ENCODE measurements at regions not wholly inside any gene's neighbourhood (a gene's known extent, or its start where the extent isn't known, plus 50 kb on each side); places are given as distances from the start of the nearest gene placed in this dataset.

- no peak for DNase-seq
- peaks cover 8 to 49% (median 11%) of the 10 kb centered on the region in 5 donors for H3K9me3 Mint-ChIP-seq
- H3K4me1 ChIP-seq (ENCODE audit: insufficient read depth, low read length), result no peaks in the 10 kb centered on the region
- H3K27ac ChIP-seq (ENCODE audit: low read depth, low read length), result no peak overlapping the region
- no peak overlapping the region for H3K4me3 ChIP-seq (ENCODE audit: low read length)
- no peak overlapping the region for H3K4me3 Mint-ChIP-seq
- no peak overlapping the region for H3K27ac Mint-ChIP-seq
- no peaks in the 10 kb centered on the region for H3K9me3 ChIP-seq (ENCODE audit: low read length)
- no peaks in the 10 kb centered on the region for H3K4me1 Mint-ChIP-seq
- H3K36me3 ChIP-seq (ENCODE audit: insufficient read depth, low read length), result no peaks in the 10 kb centered on the region
- no peaks in the 10 kb centered on the region for H3K27me3 Mint-ChIP-seq
- POLR2A ChIA-PET, result no interaction called here
- peaks cover 0 to 2% (median 0%) of the 10 kb centered on the region in 3 donors for H3K36me3 Mint-ChIP-seq
- no peaks in the 10 kb centered on the region for H3K27me3 ChIP-seq (ENCODE audit: insufficient read depth, low read length, poor library complexity, severe bottlenecking)
- CTCF ChIA-PET, result no interaction called here
These were observed 1460.6 kb upstream of the PCDH7 start for GRCh38 chr4:29259556-29259955.

- Mint-ChIP-seq H3K36me3 (peaks cover 0 to 2% (median 0%) of the 10 kb centered on the region in 3 donors), H3K9me3 (peaks cover 0 to 40% (median 10%) of the 10 kb centered on the region in 5 donors)
These were observed 1457.2 kb upstream of the PCDH7 start for GRCh38 chr4:29262986-29263385.

GRCh38 chr4:29276150-29276549 is 1444.0 kb upstream of the PCDH7 start:
- Mint-ChIP-seq H3K9me3 (peaks cover 0 to 27% (median 12%) of the 10 kb centered on the region in 5 donors), H3K4me3 (no peak overlapping the region), H3K27ac (no peak overlapping the region), H3K36me3 (no peaks in the 10 kb centered on the region), H3K4me1 (no peaks in the 10 kb centered on the region), H3K27me3 (no peaks in the 10 kb centered on the region)
- Histone ChIP-seq H3K27me3 (ENCODE audit: insufficient read depth, low read length, poor library complexity, severe bottlenecking) (no peaks in the 10 kb centered on the region), H3K4me1 (ENCODE audit: insufficient read depth, low read length) (no peaks in the 10 kb centered on the region), H3K4me3 (ENCODE audit: low read length) (no peak overlapping the region), H3K9me3 (ENCODE audit: low read length) (no peaks in the 10 kb centered on the region), H3K27ac (ENCODE audit: low read depth, low read length) (no peak overlapping the region), H3K36me3 (ENCODE audit: insufficient read depth, low read length) (no peaks in the 10 kb centered on the region)
- CTCF ChIA-PET, result no interaction called here
- no peak for DNase-seq
- POLR2A ChIA-PET, result no interaction called here

More at GRCh38 chr4:29262986-29263385, 1457.2 kb upstream of the PCDH7 start:
- Histone ChIP-seq H3K36me3 (ENCODE audit: insufficient read depth, low read length) (no peaks in the 10 kb centered on the region), H3K27ac (ENCODE audit: low read depth, low read length) (no peak overlapping the region), H3K9me3 (ENCODE audit: low read length) (no peaks in the 10 kb centered on the region), H3K4me1 (ENCODE audit: insufficient read depth, low read length) (no peaks in the 10 kb centered on the region), H3K27me3 (ENCODE audit: insufficient read depth, low read length, poor library complexity, severe bottlenecking) (no peaks in the 10 kb centered on the region), H3K4me3 (ENCODE audit: low read length) (no peak overlapping the region)
- no peaks in the 10 kb centered on the region for H3K4me1 Mint-ChIP-seq
- DNase-seq, result no peak
- POLR2A ChIA-PET, result no interaction called here
- H3K27me3 Mint-ChIP-seq, result no peaks in the 10 kb centered on the region
- CTCF ChIA-PET, result no interaction called here
- H3K27ac Mint-ChIP-seq, result no peak overlapping the region
- no peak overlapping the region for H3K4me3 Mint-ChIP-seq

DNA sequence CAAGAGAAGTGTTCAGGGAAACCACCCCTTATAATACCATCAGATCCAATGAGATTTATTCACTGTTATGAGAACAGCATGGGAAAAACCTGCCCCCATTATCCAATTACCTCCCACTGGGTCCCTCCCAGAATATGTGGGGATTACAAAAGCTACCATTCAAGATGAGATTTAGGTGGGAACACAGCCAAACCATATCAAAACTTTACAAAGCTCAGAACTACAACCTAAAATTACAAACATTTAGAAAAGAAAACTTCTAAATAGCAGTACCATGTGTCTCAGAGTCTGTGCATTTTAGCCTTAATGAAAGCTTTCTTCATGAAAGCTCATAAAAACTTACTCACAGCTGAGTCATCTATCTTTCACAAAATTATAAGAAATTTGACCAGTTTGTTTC is 1442.8 kb upstream of the PCDH7 start:
- POLR2A ChIA-PET, result no interaction called here
- Histone ChIP-seq H3K4me3 (ENCODE audit: low read length) (no peak overlapping the region), H3K9me3 (ENCODE audit: low read length) (no peaks in the 10 kb centered on the region), H3K4me1 (ENCODE audit: insufficient read depth, low read length) (no peaks in the 10 kb centered on the region), H3K27ac (ENCODE audit: low read depth, low read length) (no peak overlapping the region), H3K27me3 (ENCODE audit: insufficient read depth, low read length, poor library complexity, severe bottlenecking) (no peaks in the 10 kb centered on the region), H3K36me3 (ENCODE audit: insufficient read depth, low read length) (no peaks in the 10 kb centered on the region)
- H3K36me3 Mint-ChIP-seq, result no peaks in the 10 kb centered on the region
- CTCF ChIA-PET, result no interaction called here
- H3K27ac Mint-ChIP-seq, result no peak overlapping the region
- H3K27me3 Mint-ChIP-seq, result no peaks in the 10 kb centered on the region
- no peaks in the 10 kb centered on the region for H3K4me1 Mint-ChIP-seq
- H3K4me3 Mint-ChIP-seq, result no peak overlapping the region
- peaks cover under 1 to 23% (median 13%) of the 10 kb centered on the region in 5 donors for H3K9me3 Mint-ChIP-seq
- no peak for DNase-seq

DNA sequence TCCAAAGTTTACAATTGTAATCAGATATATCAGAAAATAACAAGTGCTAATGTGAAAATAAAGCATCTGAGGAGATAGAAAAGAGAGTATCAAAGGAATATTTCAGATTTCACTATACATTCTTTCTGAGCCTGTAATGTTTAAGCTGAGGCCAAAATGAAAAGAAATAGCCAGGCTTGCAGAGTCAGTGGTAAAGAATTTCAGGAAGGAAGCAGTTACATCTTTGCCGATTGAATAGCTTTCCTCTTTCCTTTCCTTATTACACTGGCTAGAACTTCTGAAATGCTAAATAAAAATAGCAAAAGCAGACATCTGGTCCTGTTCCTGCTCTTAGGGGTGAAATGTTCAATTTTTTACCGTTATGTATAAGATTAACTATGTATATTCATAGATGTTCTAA is 1441.6 kb upstream of the PCDH7 start:
- ChIA-PET POLR2A (no interaction called here), CTCF (no interaction called here)
- H3K4me1 ChIP-seq (ENCODE audit: insufficient read depth, low read length), result no peaks in the 10 kb centered on the region
- no peak overlapping the region for H3K4me3 Mint-ChIP-seq
- H3K9me3 Mint-ChIP-seq, result peaks cover 2 to 24% (median 11%) of the 10 kb centered on the region in 5 donors
- no peak overlapping the region for H3K27ac ChIP-seq (ENCODE audit: low read depth, low read length)
- no peak overlapping the region for H3K27ac Mint-ChIP-seq
- H3K27me3 ChIP-seq (ENCODE audit: insufficient read depth, low read length, poor library complexity, severe bottlenecking), result no peaks in the 10 kb centered on the region
- DNase-seq, result no peak
- H3K9me3 ChIP-seq (ENCODE audit: low read length), result no peaks in the 10 kb centered on the region
- H3K4me1 Mint-ChIP-seq, result no peaks in the 10 kb centered on the region
- no peaks in the 10 kb centered on the region for H3K36me3 Mint-ChIP-seq
- no peak overlapping the region for H3K4me3 ChIP-seq (ENCODE audit: low read length)
- no peaks in the 10 kb centered on the region for H3K36me3 ChIP-seq (ENCODE audit: insufficient read depth, low read length)
- H3K27me3 Mint-ChIP-seq, result no peaks in the 10 kb centered on the region

DNA sequence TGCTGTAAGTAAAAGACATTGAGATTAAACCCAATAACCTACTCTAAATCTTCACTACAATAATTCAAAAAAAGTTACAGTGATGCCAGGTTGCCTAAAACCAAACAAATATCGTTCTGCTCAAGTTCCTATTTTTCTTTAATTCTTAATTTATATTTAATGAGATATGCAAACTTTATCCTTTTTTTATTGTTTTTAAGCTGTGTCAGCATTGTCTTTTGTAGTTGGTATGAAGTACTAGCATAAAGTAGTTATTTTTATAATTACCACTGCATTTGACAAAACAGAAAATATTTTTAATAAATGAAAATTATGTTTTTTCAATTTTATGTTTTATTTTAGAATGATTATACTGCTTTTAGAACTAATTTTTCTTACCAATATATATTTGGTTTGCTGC is 1431.1 kb upstream of the PCDH7 start:
- H3K27me3 ChIP-seq (ENCODE audit: insufficient read depth, low read length, poor library complexity, severe bottlenecking), result no peaks in the 10 kb centered on the region
- H3K9me3 ChIP-seq (ENCODE audit: low read length), result no peaks in the 10 kb centered on the region
- H3K36me3 ChIP-seq (ENCODE audit: insufficient read depth, low read length), result no peaks in the 10 kb centered on the region
- H3K27me3 Mint-ChIP-seq, result no peaks in the 10 kb centered on the region
- no peaks in the 10 kb centered on the region for H3K36me3 Mint-ChIP-seq
- peaks cover 0 to 17% (median 6%) of the 10 kb centered on the region in 5 donors for H3K9me3 Mint-ChIP-seq
- no peak overlapping the region for H3K27ac Mint-ChIP-seq
- no peaks in the 10 kb centered on the region for H3K4me1 Mint-ChIP-seq
- H3K4me1 ChIP-seq (ENCODE audit: insufficient read depth, low read length), result no peaks in the 10 kb centered on the region
- no peak overlapping the region for H3K4me3 Mint-ChIP-seq
- POLR2A ChIA-PET, result no interaction called here
- CTCF ChIA-PET, result no interaction called here
- no peak overlapping the region for H3K4me3 ChIP-seq (ENCODE audit: low read length)
- H3K27ac ChIP-seq (ENCODE audit: low read depth, low read length), result no peak overlapping the region
- DNase-seq, result no peak

GRCh38 chr4:29295280-29295679 is 1424.9 kb upstream of the PCDH7 start:
- Histone ChIP-seq H3K4me1 (ENCODE audit: insufficient read depth, low read length) (no peaks in the 10 kb centered on the region), H3K27me3 (ENCODE audit: insufficient read depth, low read length, poor library complexity, severe bottlenecking) (no peaks in the 10 kb centered on the region), H3K9me3 (ENCODE audit: low read length) (no peaks in the 10 kb centered on the region), H3K4me3 (ENCODE audit: low read length) (no peak overlapping the region), H3K36me3 (ENCODE audit: insufficient read depth, low read length) (no peaks in the 10 kb centered on the region), H3K27ac (ENCODE audit: low read depth, low read length) (no peak overlapping the region)
- H3K9me3 Mint-ChIP-seq, result peaks cover 3 to 18% (median 10%) of the 10 kb centered on the region in 5 donors
- no peaks in the 10 kb centered on the region for H3K27me3 Mint-ChIP-seq
- no peaks in the 10 kb centered on the region for H3K36me3 Mint-ChIP-seq
- H3K27ac Mint-ChIP-seq, result no peak overlapping the region
- H3K4me3 Mint-ChIP-seq, result no peak overlapping the region
- CTCF ChIA-PET, result no interaction called here
- no peaks in the 10 kb centered on the region for H3K4me1 Mint-ChIP-seq
- POLR2A ChIA-PET, result no interaction called here
- no peak for DNase-seq

GRCh38 chr4:29304595-29304994 is 1415.6 kb upstream of the PCDH7 start:
- POLR2A ChIA-PET, result no interaction called here
- no peak overlapping the region for H3K4me3 ChIP-seq (ENCODE audit: low read length)
- no peaks in the 10 kb centered on the region for H3K27me3 ChIP-seq (ENCODE audit: insufficient read depth, low read length, poor library complexity, severe bottlenecking)
- no peak overlapping the region for H3K27ac ChIP-seq (ENCODE audit: low read depth, low read length)
- H3K4me1 ChIP-seq (ENCODE audit: insufficient read depth, low read length), result no peaks in the 10 kb centered on the region
- H3K4me1 Mint-ChIP-seq, result no peaks in the 10 kb centered on the region
- no peak for DNase-seq
- H3K9me3 Mint-ChIP-seq, result peaks cover 2 to 25% (median 15%) of the 10 kb centered on the region in 5 donors
- CTCF ChIA-PET, result no interaction called here
- no peaks in the 10 kb centered on the region for H3K27me3 Mint-ChIP-seq
- H3K36me3 ChIP-seq (ENCODE audit: insufficient read depth, low read length), result no peaks in the 10 kb centered on the region
- no peaks in the 10 kb centered on the region for H3K9me3 ChIP-seq (ENCODE audit: low read length)
- H3K4me3 Mint-ChIP-seq, result no peak overlapping the region
- H3K36me3 Mint-ChIP-seq, result no peaks in the 10 kb centered on the region
- no peak overlapping the region for H3K27ac Mint-ChIP-seq

- no peaks in the 10 kb centered on the region for H3K4me1 ChIP-seq (ENCODE audit: insufficient read depth, low read length)
- no peaks in the 10 kb centered on the region for H3K4me1 Mint-ChIP-seq
- no peak overlapping the region for H3K27ac ChIP-seq (ENCODE audit: low read depth, low read length)
- H3K27ac Mint-ChIP-seq, result no peak overlapping the region
- H3K9me3 Mint-ChIP-seq, result peaks cover 2 to 23% (median 10%) of the 10 kb centered on the region in 5 donors
- no peaks in the 10 kb centered on the region for H3K36me3 Mint-ChIP-seq
- no peaks in the 10 kb centered on the region for H3K27me3 ChIP-seq (ENCODE audit: insufficient read depth, low read length, poor library complexity, severe bottlenecking)
- H3K27me3 Mint-ChIP-seq, result no peaks in the 10 kb centered on the region
- CTCF ChIA-PET, result no interaction called here
- POLR2A ChIA-PET, result no interaction called here
- no peak overlapping the region for H3K4me3 Mint-ChIP-seq
- DNase-seq, result no peak
- no peaks in the 10 kb centered on the region for H3K36me3 ChIP-seq (ENCODE audit: insufficient read depth, low read length)
- H3K9me3 ChIP-seq (ENCODE audit: low read length), result no peaks in the 10 kb centered on the region
- no peak overlapping the region for H3K4me3 ChIP-seq (ENCODE audit: low read length)
These were observed 1412.9 kb upstream of the PCDH7 start for GRCh38 chr4:29307256-29307655.
